Activated CD8-positive, alpha-beta T cell treated with anti-CD3 and anti-CD28 coated beads for 36 hours (primary cell): ENCODE measurements at regions not wholly inside any gene's neighbourhood (a gene's known extent, or its start where the extent isn't known, plus 50 kb on each side); places are given as distances from the start of the nearest gene placed in this dataset.

ENCODE experiments used
- ATAC-seq: fragments of 200-7000 bp; cut with Tn5 transposase; one replicate; pipeline ENCODE4 v1.10.0; 2021; ENCODE audit warnings: mild to moderate bottlenecking, moderate library complexity
- CTCF ChIA-PET: fragments of 350-600 bp; sonication (Branson Sonifier 250); formaldehyde crosslinking; loops from one replicate; lab custom pipeline; 2021; ENCODE audit warnings: antibody characterized with exemption; lab: Charles Lee
- POLR2A ChIA-PET: fragments of 350-600 bp; sonication (Branson Sonifier 250); formaldehyde crosslinking; loops from one replicate; lab custom pipeline; 2021; ENCODE audit warnings: antibody characterized with exemption; lab: Charles Lee
- DNase-seq: peaks from one replicate; pipeline ENCODE4 v3.0.0-alpha.2; 2020
- H3K27ac Mint-ChIP-seq: one replicate; pipeline ENCODE4 v1.8.0; 2021; ENCODE audit warnings: mild to moderate bottlenecking, mixed read lengths
- H3K27me3 Mint-ChIP-seq: one replicate; pipeline ENCODE4 v1.8.0; 2021; ENCODE audit warnings: mixed read lengths
- H3K36me3 Mint-ChIP-seq: one replicate; pipeline ENCODE4 v1.8.0; 2021; ENCODE audit warnings: low read depth, mixed read lengths
- H3K4me1 Mint-ChIP-seq: one replicate; pipeline ENCODE4 v1.8.0; 2021; ENCODE audit warnings: low read depth, mixed read lengths
- H3K4me3 Mint-ChIP-seq: one replicate; pipeline ENCODE4 v1.8.0; 2021; ENCODE audit warnings: mild to moderate bottlenecking, moderate library complexity, mixed read lengths
- H3K9me3 Mint-ChIP-seq: one replicate; pipeline ENCODE4 v1.8.0; 2021; ENCODE audit warnings: mixed read lengths
- CTCF ChIP-seq: fragments of 200-600 bp; IDR thresholded peaks from one replicate; pipeline ENCODE4 v1.8.0; 2022; ENCODE audit warnings: antibody characterized with exemption, mild to moderate bottlenecking
- intact Hi-C: fragments of 100-400 bp; cut with micrococcal nuclease; formaldehyde crosslinking; loops from one replicate; pipeline ENCODE4 v1.10.0; 2022

GRCh38 chr18:55844382-55844781 is 256.4 kb upstream of the TCF4 start:
- Mint-ChIP-seq H3K27ac (no peak overlapping the region), H3K4me1 (no peaks in the 10 kb centered on the region), H3K9me3 (peaks cover 3% of the 10 kb centered on the region), H3K27me3 (no peaks in the 10 kb centered on the region), H3K36me3 (no peaks in the 10 kb centered on the region), H3K4me3 (no peak overlapping the region)
- intact Hi-C loops = no loop called here
- CTCF ChIA-PET = no interaction called here
- TF ChIP-seq CTCF = no peak
- POLR2A ChIA-PET = no interaction called here
- DNase-seq (no peak), ATAC-seq (no peak)

- peaks cover 3% of the 10 kb centered on the region for H3K9me3 Mint-ChIP-seq
- TF ChIP-seq CTCF = no peak
- intact Hi-C loops = no loop called here
- CTCF ChIA-PET = no interaction called here
- H3K27me3 Mint-ChIP-seq = no peaks in the 10 kb centered on the region
- H3K27ac Mint-ChIP-seq = no peak overlapping the region
- ATAC-seq (no peak), DNase-seq (no peak)
- POLR2A ChIA-PET = no interaction called here
- H3K36me3 Mint-ChIP-seq = no peaks in the 10 kb centered on the region
- H3K4me1 Mint-ChIP-seq = no peaks in the 10 kb centered on the region
- H3K4me3 Mint-ChIP-seq = no peak overlapping the region
These were observed 253.3 kb upstream of the TCF4 start for GRCh38 chr18:55841314-55841713.

GRCh38 chr18:55840601-55841170 is 252.7 kb upstream of the TCF4 start:
- Mint-ChIP-seq H3K4me1 (no peaks in the 10 kb centered on the region), H3K9me3 (peaks cover 3% of the 10 kb centered on the region), H3K4me3 (no peak overlapping the region), H3K27me3 (no peaks in the 10 kb centered on the region), H3K27ac (no peak overlapping the region), H3K36me3 (no peaks in the 10 kb centered on the region)
- no peak for DNase-seq
- ATAC-seq = no peak
- intact Hi-C loops = no loop called here
- TF ChIP-seq CTCF = no peak
- CTCF ChIA-PET = interaction anchor here (1.3 kb wide), 1 partner anchor 15 kb away, joined by 3 read pairs; no protein-coding TSS in a partner anchor
- POLR2A ChIA-PET = no interaction called here

DNA sequence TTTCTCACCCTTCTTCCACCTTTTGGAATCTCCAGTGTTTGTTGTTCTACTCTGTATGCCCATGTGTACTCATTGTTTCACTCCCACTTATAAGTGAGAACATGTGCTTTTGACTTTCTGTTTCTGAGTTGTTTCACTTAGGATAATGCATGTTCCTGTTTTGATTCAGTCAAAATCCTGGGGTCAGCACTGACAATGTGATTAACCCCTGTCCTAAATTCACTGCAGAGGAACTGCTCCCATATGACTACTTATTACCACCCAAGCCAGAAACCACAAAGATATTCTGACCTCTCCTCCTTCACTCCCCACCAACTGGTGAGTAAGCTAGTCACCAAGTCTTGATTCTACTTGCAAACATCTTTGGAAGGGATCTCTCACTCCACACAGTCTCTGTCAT is 251.4 kb upstream of the TCF4 start:
- no peaks in the 10 kb centered on the region for H3K27me3 Mint-ChIP-seq
- intact Hi-C loops = no loop called here

GRCh38 chr18:55838841-55839240 is 250.8 kb upstream of the TCF4 start:
- no peak for ATAC-seq
- ChIA-PET POLR2A (no interaction called here), CTCF (no interaction called here)
- intact Hi-C loops = no loop called here
- Mint-ChIP-seq H3K27ac (no peak overlapping the region), H3K27me3 (no peaks in the 10 kb centered on the region), H3K9me3 (peaks cover 3% of the 10 kb centered on the region), H3K36me3 (no peaks in the 10 kb centered on the region), H3K4me1 (no peaks in the 10 kb centered on the region), H3K4me3 (no peak overlapping the region)
- no peak for DNase-seq
- no peak for TF ChIP-seq CTCF

More for the DNA sequence above, 251.4 kb upstream of the TCF4 start:
- no peaks in the 10 kb centered on the region for H3K36me3 Mint-ChIP-seq
- ATAC-seq (no peak), DNase-seq (no peak)
- no peak overlapping the region for H3K4me3 Mint-ChIP-seq
- no peaks in the 10 kb centered on the region for H3K4me1 Mint-ChIP-seq
- TF ChIP-seq CTCF = no peak
- CTCF ChIA-PET = interaction anchor here (1.3 kb wide), 1 partner anchor 16 kb away, joined by 3 read pairs; no protein-coding TSS in a partner anchor
- H3K27ac Mint-ChIP-seq = no peak overlapping the region
- H3K9me3 Mint-ChIP-seq = peaks cover 3% of the 10 kb centered on the region
- POLR2A ChIA-PET = no interaction called here
